GM23338 (cell line): ENCODE measurements at regions not wholly inside any gene's neighbourhood (a gene's known extent, or its start where the extent isn't known, plus 50 kb on each side); places are given as distances from the start of the nearest gene placed in this dataset.

Experiments
- ATAC-seq: fragments of 200-7000 bp; cut with Tn5 transposase; 3 replicates; pipeline ENCODE4 v1.9.1; 2020
- DNase-seq: peaks from one replicate; pipeline ENCODE4 v3.0.0-alpha.2; 2015; ENCODE audit warnings: low spot score
- H2AFZ ChIP-seq: fragments of 200-600 bp; sonication (generic); 2 replicates; pipeline ENCODE4 v1.8.0; 2016; ENCODE audit warnings: antibody characterized with exemption, mild to moderate bottlenecking, moderate library complexity
- H3F3A ChIP-seq: fragments of 200-600 bp; sonication (generic); replicated peaks from 2 replicates; pipeline ENCODE4 v1.8.0; 2017; ENCODE audit warnings: antibody characterized with exemption, mixed run types, low read depth
- H3K27ac ChIP-seq: fragments of 200-600 bp; sonication (generic); 2 replicates; pipeline ENCODE4 v1.6.1; 2016; ENCODE audit warnings: low read depth
- H3K27me3 ChIP-seq: fragments of 200-600 bp; sonication (generic); 2 replicates; pipeline ENCODE4 v1.8.0; 2016; ENCODE audit warnings: mild to moderate bottlenecking, mixed run types, moderate library complexity; ENCODE audit not compliant: insufficient read depth
- H3K36me3 ChIP-seq: fragments of 200-600 bp; sonication (generic); 2 replicates; pipeline ENCODE4 v1.8.0; 2016; ENCODE audit warnings: mild to moderate bottlenecking; ENCODE audit not compliant: insufficient read depth
- H3K4me1 ChIP-seq: fragments of 200-600 bp; sonication (generic); 2 replicates; pipeline ENCODE4 v1.8.0; 2016; ENCODE audit warnings: mild to moderate bottlenecking, moderate library complexity; ENCODE audit not compliant: insufficient read depth
- H3K4me2 ChIP-seq: fragments of 200-600 bp; sonication (generic); 2 replicates; pipeline ENCODE4 v1.7.1; 2017; ENCODE audit warnings: mixed run types
- H3K4me3 ChIP-seq: fragments of 200-600 bp; sonication (generic); 2 replicates; pipeline ENCODE4 v1.6.1; 2016; ENCODE audit warnings: mixed run types
- H3K79me2 ChIP-seq: fragments of 200-600 bp; sonication (generic); replicated peaks from 2 replicates; pipeline ENCODE4 v1.8.0; 2017; ENCODE audit warnings: mild to moderate bottlenecking; ENCODE audit not compliant: insufficient read depth
- H3K9me2 ChIP-seq: fragments of 200-600 bp; sonication (generic); 2 replicates; pipeline ENCODE4 v1.8.0; 2017; ENCODE audit not compliant: insufficient read depth
- H4K20me1 ChIP-seq: fragments of 200-600 bp; sonication (generic); replicated peaks from 2 replicates; pipeline ENCODE4 v1.8.0; 2017; ENCODE audit warnings: mild to moderate bottlenecking; ENCODE audit not compliant: insufficient read depth
- H3K27ac Mint-ChIP-seq: 2 replicates; pipeline ENCODE4 v1.8.0; 2020; ENCODE audit warnings: inconsistent platforms, mild to moderate bottlenecking, moderate library complexity, mixed read lengths
- H3K27me3 Mint-ChIP-seq: 3 replicates; pipeline ENCODE4 v1.8.0; 2022; ENCODE audit warnings: low read depth, mild to moderate bottlenecking, moderate library complexity, mixed read lengths, inconsistent platforms; ENCODE audit not compliant: insufficient read depth, poor library complexity
- H3K36me3 Mint-ChIP-seq: 3 replicates; pipeline ENCODE4 v1.8.0; 2021; ENCODE audit warnings: low read depth, mild to moderate bottlenecking, inconsistent platforms, moderate library complexity, mixed read lengths
- H3K4me1 Mint-ChIP-seq: 3 replicates; pipeline ENCODE4 v1.8.0; 2020; ENCODE audit warnings: mild to moderate bottlenecking, inconsistent platforms, mixed read lengths
- H3K4me3 Mint-ChIP-seq: 3 replicates; pipeline ENCODE4 v1.8.0; 2021; ENCODE audit warnings: moderate library complexity, mild to moderate bottlenecking, inconsistent platforms, mixed read lengths
- H3K9me3 Mint-ChIP-seq: 3 replicates; pipeline ENCODE4 v1.8.0; 2020; ENCODE audit warnings: moderate library complexity, mild to moderate bottlenecking, inconsistent platforms, mixed read lengths
- EZH2 ChIP-seq: fragments of 200-600 bp; sonication (generic); IDR thresholded peaks from one replicate; pipeline ENCODE4 v1.8.0; 2017; ENCODE audit warnings: antibody characterized with exemption, mild to moderate bottlenecking, low read depth; ENCODE audit not compliant: unreplicated experiment
- POLR2AphosphoS5 ChIP-seq: IDR thresholded peaks from 2 replicates; pipeline ENCODE4 v1.6.1; 2016; ENCODE audit warnings: antibody characterized with exemption, low read depth
- TF ChIP-seq, protein P1 (sequence below), 2 experiments: fragments of 200-600 bp in 1 of 2; sonication (generic) in 1 of 2; conservative IDR thresholded peaks; 2 replicates each; pipeline versions ENCODE4 v1.5.1 to v1.6.1; 2016 to 2017; ENCODE audit warnings: antibody characterized with exemption in 2 of 2, low read depth in 2 of 2, mild to moderate bottlenecking in 2 of 2, moderate library complexity in 1 of 2
- TF ChIP-seq, protein P2 (sequence below): IDR thresholded peaks from 2 replicates; pipeline ENCODE4 v1.6.1; 2016; ENCODE audit warnings: antibody characterized with exemption
- TF ChIP-seq, protein P3 (sequence below): IDR thresholded peaks from one replicate; pipeline ENCODE4 v1.6.1; 2018; ENCODE audit warnings: antibody characterized with exemption; ENCODE audit not compliant: unreplicated experiment

DNA sequence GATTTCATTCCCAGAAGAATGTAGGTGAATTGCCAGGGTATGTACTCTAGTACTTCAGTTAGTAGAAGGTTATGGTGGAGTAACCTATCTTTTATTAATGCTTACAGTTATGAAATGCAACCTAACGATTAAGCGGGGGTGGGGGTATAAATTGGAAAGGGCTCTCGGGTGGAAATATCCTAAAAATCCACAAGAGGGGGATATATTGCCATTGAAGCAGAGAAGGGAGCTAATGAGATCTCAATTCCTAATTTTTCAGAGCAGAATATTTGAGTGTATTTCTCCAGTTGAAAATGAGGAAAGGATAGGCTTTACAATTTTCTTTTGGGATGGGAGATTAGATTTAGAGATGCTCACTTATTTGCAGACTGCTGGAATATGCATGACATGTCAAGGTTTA lies 90.8 kb downstream of the DNAJB9 start:
- H3K9me2 ChIP-seq = no peaks in the 10 kb centered on the region
- H3K36me3 ChIP-seq = no peaks in the 10 kb centered on the region
- Mint-ChIP-seq H3K9me3 (no peaks in the 10 kb centered on the region), H3K27ac (no peak overlapping the region), H3K4me3 (no peak overlapping the region), H3K27me3 (no peaks in the 10 kb centered on the region), H3K36me3 (no peaks in the 10 kb centered on the region), H3K4me1 (no peaks in the 10 kb centered on the region; the same call in 2 of the 3 replicates)
- H3K4me3 ChIP-seq = no peak overlapping the region
- no peak overlapping the region for H3K27ac ChIP-seq
- TF ChIP-seq, protein P1, sequence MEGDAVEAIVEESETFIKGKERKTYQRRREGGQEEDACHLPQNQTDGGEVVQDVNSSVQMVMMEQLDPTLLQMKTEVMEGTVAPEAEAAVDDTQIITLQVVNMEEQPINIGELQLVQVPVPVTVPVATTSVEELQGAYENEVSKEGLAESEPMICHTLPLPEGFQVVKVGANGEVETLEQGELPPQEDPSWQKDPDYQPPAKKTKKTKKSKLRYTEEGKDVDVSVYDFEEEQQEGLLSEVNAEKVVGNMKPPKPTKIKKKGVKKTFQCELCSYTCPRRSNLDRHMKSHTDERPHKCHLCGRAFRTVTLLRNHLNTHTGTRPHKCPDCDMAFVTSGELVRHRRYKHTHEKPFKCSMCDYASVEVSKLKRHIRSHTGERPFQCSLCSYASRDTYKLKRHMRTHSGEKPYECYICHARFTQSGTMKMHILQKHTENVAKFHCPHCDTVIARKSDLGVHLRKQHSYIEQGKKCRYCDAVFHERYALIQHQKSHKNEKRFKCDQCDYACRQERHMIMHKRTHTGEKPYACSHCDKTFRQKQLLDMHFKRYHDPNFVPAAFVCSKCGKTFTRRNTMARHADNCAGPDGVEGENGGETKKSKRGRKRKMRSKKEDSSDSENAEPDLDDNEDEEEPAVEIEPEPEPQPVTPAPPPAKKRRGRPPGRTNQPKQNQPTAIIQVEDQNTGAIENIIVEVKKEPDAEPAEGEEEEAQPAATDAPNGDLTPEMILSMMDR (conservative IDR thresholded peaks at IDR 0.05; ENCODE audit: low read depth in 2 of 2) = peak; percentile 66 to 82
- TF ChIP-seq, protein P2, sequence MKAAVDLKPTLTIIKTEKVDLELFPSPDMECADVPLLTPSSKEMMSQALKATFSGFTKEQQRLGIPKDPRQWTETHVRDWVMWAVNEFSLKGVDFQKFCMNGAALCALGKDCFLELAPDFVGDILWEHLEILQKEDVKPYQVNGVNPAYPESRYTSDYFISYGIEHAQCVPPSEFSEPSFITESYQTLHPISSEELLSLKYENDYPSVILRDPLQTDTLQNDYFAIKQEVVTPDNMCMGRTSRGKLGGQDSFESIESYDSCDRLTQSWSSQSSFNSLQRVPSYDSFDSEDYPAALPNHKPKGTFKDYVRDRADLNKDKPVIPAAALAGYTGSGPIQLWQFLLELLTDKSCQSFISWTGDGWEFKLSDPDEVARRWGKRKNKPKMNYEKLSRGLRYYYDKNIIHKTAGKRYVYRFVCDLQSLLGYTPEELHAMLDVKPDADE = no peak
- H3K27me3 ChIP-seq = no peaks in the 10 kb centered on the region
- no peaks in the 10 kb centered on the region for H3K79me2 ChIP-seq
- no peaks in the 10 kb centered on the region for H3K4me1 ChIP-seq
- H2AFZ ChIP-seq = no peak overlapping the region
- DNase-seq (peak; percentile 61), ATAC-seq (peak; percentile 29; the same call in 2 of the 3 replicates)
- no peak overlapping the region for H3K4me2 ChIP-seq
- H3F3A ChIP-seq = no peaks in the 10 kb centered on the region
- H4K20me1 ChIP-seq = no peaks in the 10 kb centered on the region

DNA sequence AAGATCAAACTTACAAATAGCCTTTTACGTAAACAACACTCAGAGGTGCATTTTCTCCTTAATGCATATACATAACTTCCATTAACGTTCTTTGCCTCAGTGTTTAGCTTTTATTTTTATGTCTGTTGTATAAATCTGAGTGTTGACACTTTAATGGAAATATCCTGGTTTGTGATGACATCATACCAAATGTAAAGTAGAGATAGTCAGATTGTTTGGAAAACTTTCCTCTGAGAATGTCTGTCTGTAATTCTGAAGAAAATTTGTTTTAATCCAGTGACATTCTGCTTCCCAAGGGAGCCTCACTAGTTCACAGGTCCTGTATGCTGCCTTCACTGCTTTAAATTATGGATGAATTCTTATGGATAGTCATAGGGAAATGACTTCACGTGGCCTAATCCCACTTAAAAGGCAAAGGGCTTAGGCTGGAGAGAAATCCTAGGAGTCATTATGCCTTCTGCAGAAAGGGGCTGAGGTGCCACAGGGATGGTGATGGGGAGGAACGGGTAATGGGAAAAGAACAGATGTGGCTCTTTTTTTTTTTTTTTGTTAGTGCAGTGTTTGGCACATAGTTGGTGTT lies 93.2 kb downstream of the DNAJB9 start:
- DNase-seq (no peak), ATAC-seq (no peak)
- no peaks in the 10 kb centered on the region for H4K20me1 ChIP-seq
- H3K4me1 ChIP-seq = no peaks in the 10 kb centered on the region
- H3K9me3 Mint-ChIP-seq = no peaks in the 10 kb centered on the region
- H3K27ac ChIP-seq = no peak overlapping the region
- no peak overlapping the region for H3K4me3 ChIP-seq
- no peaks in the 10 kb centered on the region for H3K79me2 ChIP-seq
- H3K36me3 ChIP-seq = no peaks in the 10 kb centered on the region
- no peaks in the 10 kb centered on the region for H3K27me3 ChIP-seq
- H3K4me3 Mint-ChIP-seq = no peak overlapping the region
- no peak overlapping the region for H3K27ac Mint-ChIP-seq
- no peaks in the 10 kb centered on the region for H3K9me2 ChIP-seq
- no peaks in the 10 kb centered on the region; the same call in 2 of the 3 replicates for H3K4me1 Mint-ChIP-seq
- no peaks in the 10 kb centered on the region for H3K36me3 Mint-ChIP-seq
- no peaks in the 10 kb centered on the region for H3K27me3 Mint-ChIP-seq
- H3K4me2 ChIP-seq = no peak overlapping the region
- no peaks in the 10 kb centered on the region for H3F3A ChIP-seq
- no peak overlapping the region for H2AFZ ChIP-seq
- TF ChIP-seq POLR2AphosphoS5 (no peak), EZH2 (no peak)
- TF ChIP-seq, protein P2 = no peak
- TF ChIP-seq, protein P3, sequence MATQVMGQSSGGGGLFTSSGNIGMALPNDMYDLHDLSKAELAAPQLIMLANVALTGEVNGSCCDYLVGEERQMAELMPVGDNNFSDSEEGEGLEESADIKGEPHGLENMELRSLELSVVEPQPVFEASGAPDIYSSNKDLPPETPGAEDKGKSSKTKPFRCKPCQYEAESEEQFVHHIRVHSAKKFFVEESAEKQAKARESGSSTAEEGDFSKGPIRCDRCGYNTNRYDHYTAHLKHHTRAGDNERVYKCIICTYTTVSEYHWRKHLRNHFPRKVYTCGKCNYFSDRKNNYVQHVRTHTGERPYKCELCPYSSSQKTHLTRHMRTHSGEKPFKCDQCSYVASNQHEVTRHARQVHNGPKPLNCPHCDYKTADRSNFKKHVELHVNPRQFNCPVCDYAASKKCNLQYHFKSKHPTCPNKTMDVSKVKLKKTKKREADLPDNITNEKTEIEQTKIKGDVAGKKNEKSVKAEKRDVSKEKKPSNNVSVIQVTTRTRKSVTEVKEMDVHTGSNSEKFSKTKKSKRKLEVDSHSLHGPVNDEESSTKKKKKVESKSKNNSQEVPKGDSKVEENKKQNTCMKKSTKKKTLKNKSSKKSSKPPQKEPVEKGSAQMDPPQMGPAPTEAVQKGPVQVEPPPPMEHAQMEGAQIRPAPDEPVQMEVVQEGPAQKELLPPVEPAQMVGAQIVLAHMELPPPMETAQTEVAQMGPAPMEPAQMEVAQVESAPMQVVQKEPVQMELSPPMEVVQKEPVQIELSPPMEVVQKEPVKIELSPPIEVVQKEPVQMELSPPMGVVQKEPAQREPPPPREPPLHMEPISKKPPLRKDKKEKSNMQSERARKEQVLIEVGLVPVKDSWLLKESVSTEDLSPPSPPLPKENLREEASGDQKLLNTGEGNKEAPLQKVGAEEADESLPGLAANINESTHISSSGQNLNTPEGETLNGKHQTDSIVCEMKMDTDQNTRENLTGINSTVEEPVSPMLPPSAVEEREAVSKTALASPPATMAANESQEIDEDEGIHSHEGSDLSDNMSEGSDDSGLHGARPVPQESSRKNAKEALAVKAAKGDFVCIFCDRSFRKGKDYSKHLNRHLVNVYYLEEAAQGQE = no peak
- TF ChIP-seq, protein P1 (conservative IDR thresholded peaks at IDR 0.05; ENCODE audit: low read depth in 2 of 2) = no peak
